ENCODE measurements at regions not wholly inside any gene's neighbourhood (a gene's known extent, or its start where the extent isn't known, plus 50 kb on each side); places are given as distances from the start of the nearest gene placed in this dataset.

DNA sequence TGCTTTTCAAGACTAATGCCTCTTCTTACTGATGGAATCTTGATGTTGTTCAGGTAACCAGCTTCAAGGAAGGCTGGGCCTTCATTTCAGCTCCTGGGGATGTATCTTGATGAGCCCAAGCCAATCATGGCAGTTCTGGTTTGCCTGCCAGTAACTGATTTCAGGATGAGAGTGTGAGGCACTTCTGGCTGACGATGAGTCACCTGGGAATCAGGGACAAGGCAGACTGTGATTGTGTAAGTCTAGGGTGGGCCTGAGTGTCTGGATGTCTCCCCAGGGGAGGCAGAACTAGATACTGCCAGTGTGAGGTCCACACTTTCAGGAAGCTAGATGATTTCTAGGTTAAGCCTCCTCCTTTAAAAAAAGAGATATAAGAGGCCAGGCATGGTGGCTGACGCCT, 77.3 kb upstream of the KL start:
- Histone ChIP-seq H3K79me2 (ENCODE audit: control insufficient read depth, insufficient read depth, low read length) (no peaks in the 10 kb centered on the region), H2AFZ (ENCODE audit: low read length) (no peak overlapping the region), H3K36me3 (ENCODE audit: control insufficient read depth, insufficient read depth, low read length) (no peaks in the 10 kb centered on the region), H3K27me3 (ENCODE audit: control insufficient read depth, insufficient read depth, low read length) (no peaks in the 10 kb centered on the region), H4K20me1 (ENCODE audit: control insufficient read depth, extremely low read depth, insufficient read depth, low read length) (no peaks in the 10 kb centered on the region), H3K4me2 (ENCODE audit: extremely low read depth, insufficient read depth, low read length) (no peak overlapping the region), H3K27ac (ENCODE audit: insufficient read depth, low read length) (no peak overlapping the region), H3K4me3 (replicated peaks in 1 of 4; ENCODE audit: control extremely low read depth in 1 of 4, insufficient read depth in 1 of 4, low read depth in 3 of 4, low read length in 4 of 4) (no peak overlapping the region), H3K9me3 (ENCODE audit: control insufficient read depth, insufficient read depth, low read depth, low read length) (no peaks in the 10 kb centered on the region), H3K9ac (ENCODE audit: insufficient read depth, low read length) (no peak overlapping the region), H3K4me1 (ENCODE audit: control insufficient read depth, extremely low read depth, insufficient read depth, low read length) (no peaks in the 10 kb centered on the region)
- TF ChIP-seq EZH2 (IDR thresholded peaks at IDR 0.05; ENCODE audit: low read length, missing control alignments), result no peak
- TF ChIP-seq, protein P1, sequence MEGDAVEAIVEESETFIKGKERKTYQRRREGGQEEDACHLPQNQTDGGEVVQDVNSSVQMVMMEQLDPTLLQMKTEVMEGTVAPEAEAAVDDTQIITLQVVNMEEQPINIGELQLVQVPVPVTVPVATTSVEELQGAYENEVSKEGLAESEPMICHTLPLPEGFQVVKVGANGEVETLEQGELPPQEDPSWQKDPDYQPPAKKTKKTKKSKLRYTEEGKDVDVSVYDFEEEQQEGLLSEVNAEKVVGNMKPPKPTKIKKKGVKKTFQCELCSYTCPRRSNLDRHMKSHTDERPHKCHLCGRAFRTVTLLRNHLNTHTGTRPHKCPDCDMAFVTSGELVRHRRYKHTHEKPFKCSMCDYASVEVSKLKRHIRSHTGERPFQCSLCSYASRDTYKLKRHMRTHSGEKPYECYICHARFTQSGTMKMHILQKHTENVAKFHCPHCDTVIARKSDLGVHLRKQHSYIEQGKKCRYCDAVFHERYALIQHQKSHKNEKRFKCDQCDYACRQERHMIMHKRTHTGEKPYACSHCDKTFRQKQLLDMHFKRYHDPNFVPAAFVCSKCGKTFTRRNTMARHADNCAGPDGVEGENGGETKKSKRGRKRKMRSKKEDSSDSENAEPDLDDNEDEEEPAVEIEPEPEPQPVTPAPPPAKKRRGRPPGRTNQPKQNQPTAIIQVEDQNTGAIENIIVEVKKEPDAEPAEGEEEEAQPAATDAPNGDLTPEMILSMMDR (conservative IDR thresholded peaks at IDR 0.05 in 1 of 2, IDR thresholded peaks at IDR 0.05 in 1 of 2; ENCODE audit: low read depth in 1 of 2, low read length in 2 of 2), result no peak
- DNase-seq (ENCODE audit: low read depth in 2 of 2), result peak; percentile 17 to 55

DNA sequence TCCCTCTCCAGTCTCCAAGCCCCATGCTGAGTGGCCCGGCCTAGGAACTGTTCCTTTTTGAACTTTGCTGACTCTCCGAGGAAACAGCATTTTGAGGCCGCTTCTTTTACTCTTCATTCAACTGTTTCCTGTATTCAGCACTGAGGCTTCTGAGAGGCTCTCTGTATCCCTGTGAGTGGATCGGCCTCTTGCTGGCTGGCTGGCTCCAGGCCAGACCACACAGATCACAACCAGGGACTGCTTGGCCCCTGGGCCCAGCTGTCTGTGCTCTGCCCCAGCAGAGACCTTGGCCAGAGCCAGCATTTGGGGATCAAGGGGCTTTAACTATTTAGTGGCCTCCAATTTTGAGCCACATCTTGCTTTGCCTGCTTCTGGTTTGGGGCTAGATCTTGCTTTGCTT, 75.6 kb upstream of the KL start:
- no peak overlapping the region for H2AFZ ChIP-seq (ENCODE audit: low read length)
- H3K9ac ChIP-seq (ENCODE audit: insufficient read depth, low read length), result no peak overlapping the region
- H3K4me2 ChIP-seq (ENCODE audit: extremely low read depth, insufficient read depth, low read length), result no peak overlapping the region
- no peaks in the 10 kb centered on the region for H3K9me3 ChIP-seq (ENCODE audit: control insufficient read depth, insufficient read depth, low read depth, low read length)
- peak; percentile 45 to 58 for DNase-seq (ENCODE audit: low read depth in 2 of 2)
- no peaks in the 10 kb centered on the region for H3K36me3 ChIP-seq (ENCODE audit: control insufficient read depth, insufficient read depth, low read length)
- H3K27me3 ChIP-seq (ENCODE audit: control insufficient read depth, insufficient read depth, low read length), result no peaks in the 10 kb centered on the region
- H3K79me2 ChIP-seq (ENCODE audit: control insufficient read depth, insufficient read depth, low read length), result no peaks in the 10 kb centered on the region
- no peak overlapping the region for H3K4me3 ChIP-seq (replicated peaks in 1 of 4; ENCODE audit: control extremely low read depth in 1 of 4, insufficient read depth in 1 of 4, low read depth in 3 of 4, low read length in 4 of 4)
- no peak for TF ChIP-seq EZH2 (IDR thresholded peaks at IDR 0.05; ENCODE audit: low read length, missing control alignments)
- TF ChIP-seq, protein P1 (conservative IDR thresholded peaks at IDR 0.05 in 1 of 2, IDR thresholded peaks at IDR 0.05 in 1 of 2; ENCODE audit: low read depth in 1 of 2, low read length in 2 of 2), result no peak
- H3K4me1 ChIP-seq (ENCODE audit: control insufficient read depth, extremely low read depth, insufficient read depth, low read length), result no peaks in the 10 kb centered on the region
- no peaks in the 10 kb centered on the region for H4K20me1 ChIP-seq (ENCODE audit: control insufficient read depth, extremely low read depth, insufficient read depth, low read length)
- H3K27ac ChIP-seq (ENCODE audit: insufficient read depth, low read length), result no peak overlapping the region

DNA sequence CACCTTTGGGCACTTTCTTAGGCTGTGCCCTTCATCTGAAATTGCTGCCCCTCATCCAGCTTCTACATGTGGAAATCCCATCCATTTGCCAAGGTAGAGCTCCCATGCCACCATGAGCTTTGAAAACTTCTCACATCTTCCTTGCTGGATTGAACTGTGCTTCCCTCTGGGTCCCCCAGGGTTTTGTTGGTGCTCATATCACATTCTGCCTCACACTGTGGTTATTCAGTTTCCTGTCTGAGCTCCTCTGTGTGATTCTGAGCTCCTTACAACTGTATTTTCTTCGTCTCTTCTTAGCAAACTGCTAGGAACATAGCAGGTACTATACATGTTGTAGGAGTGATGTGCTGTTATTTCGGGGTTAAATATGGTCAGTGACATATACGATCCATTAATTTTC, 74.9 kb upstream of the KL start:
- DNase-seq (ENCODE audit: low read depth in 2 of 2), result no peak
- no peak overlapping the region for H3K9ac ChIP-seq (ENCODE audit: insufficient read depth, low read length)
- TF ChIP-seq, protein P1 (conservative IDR thresholded peaks at IDR 0.05 in 1 of 2, IDR thresholded peaks at IDR 0.05 in 1 of 2; ENCODE audit: low read depth in 1 of 2, low read length in 2 of 2), result no peak
- no peak for TF ChIP-seq EZH2 (IDR thresholded peaks at IDR 0.05; ENCODE audit: low read length, missing control alignments)

More for the DNA sequence above, 74.9 kb upstream of the KL start:
- Histone ChIP-seq H4K20me1 (ENCODE audit: control insufficient read depth, extremely low read depth, insufficient read depth, low read length) (no peaks in the 10 kb centered on the region), H3K36me3 (ENCODE audit: control insufficient read depth, insufficient read depth, low read length) (no peaks in the 10 kb centered on the region), H3K4me3 (replicated peaks in 1 of 4; ENCODE audit: control extremely low read depth in 1 of 4, insufficient read depth in 1 of 4, low read depth in 3 of 4, low read length in 4 of 4) (no peak overlapping the region), H3K9me3 (ENCODE audit: control insufficient read depth, insufficient read depth, low read depth, low read length) (no peaks in the 10 kb centered on the region), H3K4me2 (ENCODE audit: extremely low read depth, insufficient read depth, low read length) (no peak overlapping the region), H3K79me2 (ENCODE audit: control insufficient read depth, insufficient read depth, low read length) (no peaks in the 10 kb centered on the region), H3K27me3 (ENCODE audit: control insufficient read depth, insufficient read depth, low read length) (no peaks in the 10 kb centered on the region), H3K27ac (ENCODE audit: insufficient read depth, low read length) (no peak overlapping the region), H2AFZ (ENCODE audit: low read length) (no peak overlapping the region), H3K4me1 (ENCODE audit: control insufficient read depth, extremely low read depth, insufficient read depth, low read length) (no peaks in the 10 kb centered on the region)
